RWPE1 (cell line): ENCODE measurements at regions not wholly inside any gene's neighbourhood (a gene's known extent, or its start where the extent isn't known, plus 50 kb on each side); places are given as distances from the start of the nearest gene placed in this dataset.

Experiments
- CTCF ChIA-PET: fragments of 350-600 bp; sonication (Branson Sonifier 250); formaldehyde crosslinking; extraction: SDS; loops from one replicate; lab custom pipeline; 2021; lab: Yijun Ruan, JAX
- POLR2A ChIA-PET: fragments of 400-600 bp; formaldehyde crosslinking; extraction: SDS; loops from one replicate; lab custom pipeline; 2020; ENCODE audit warnings: antibody characterized with exemption; ENCODE audit not compliant: low non-redundant PET; lab: Yijun Ruan, JAX
- DNase-seq: peaks from one replicate; pipeline ENCODE4 v3.0.0; 2012; ENCODE audit warnings: low spot score
- H3K27ac ChIP-seq: fragments of 450-650 bp; 2 replicates; pipeline ENCODE4 v1.5.1; 2017
- TF ChIP-seq, protein P1 (sequence below): fragments of 450-650 bp; conservative IDR thresholded peaks from 2 replicates; pipeline ENCODE4 v1.5.1; 2017; ENCODE audit warnings: low read depth, mild to moderate bottlenecking

DNA sequence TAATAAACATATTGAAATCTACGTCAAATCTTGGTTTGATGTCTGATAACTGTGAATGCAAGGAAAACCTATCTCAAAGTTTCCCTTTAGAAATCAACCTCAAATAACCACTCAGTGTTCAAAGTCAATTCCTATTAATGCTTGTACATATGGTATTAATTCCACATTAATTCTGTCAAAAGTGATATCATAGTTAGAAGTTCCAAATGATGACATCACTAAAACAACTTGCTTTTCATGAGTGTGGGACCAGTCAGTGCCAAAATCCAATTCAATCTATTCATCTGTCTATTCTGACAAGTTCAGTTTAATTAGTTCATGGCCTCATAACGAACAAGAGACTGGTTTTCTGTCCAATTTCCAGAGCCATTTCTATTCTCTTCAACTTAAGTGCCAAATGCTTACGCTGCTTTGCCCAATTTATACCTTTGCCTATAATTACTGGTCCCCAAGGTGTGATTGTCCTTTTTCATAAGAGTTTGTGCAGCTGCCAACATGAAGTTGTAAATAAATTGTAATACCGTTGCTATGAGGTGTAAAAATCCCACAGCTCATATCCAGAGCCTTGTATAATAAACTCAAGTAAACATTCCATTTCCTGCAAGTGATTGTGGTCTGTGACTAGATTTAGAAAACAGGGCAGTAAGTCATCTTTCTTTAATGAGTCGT lies 476.2 kb downstream of the RAB28 start:
- POLR2A ChIA-PET: no interaction called here
- TF ChIP-seq, protein P1, sequence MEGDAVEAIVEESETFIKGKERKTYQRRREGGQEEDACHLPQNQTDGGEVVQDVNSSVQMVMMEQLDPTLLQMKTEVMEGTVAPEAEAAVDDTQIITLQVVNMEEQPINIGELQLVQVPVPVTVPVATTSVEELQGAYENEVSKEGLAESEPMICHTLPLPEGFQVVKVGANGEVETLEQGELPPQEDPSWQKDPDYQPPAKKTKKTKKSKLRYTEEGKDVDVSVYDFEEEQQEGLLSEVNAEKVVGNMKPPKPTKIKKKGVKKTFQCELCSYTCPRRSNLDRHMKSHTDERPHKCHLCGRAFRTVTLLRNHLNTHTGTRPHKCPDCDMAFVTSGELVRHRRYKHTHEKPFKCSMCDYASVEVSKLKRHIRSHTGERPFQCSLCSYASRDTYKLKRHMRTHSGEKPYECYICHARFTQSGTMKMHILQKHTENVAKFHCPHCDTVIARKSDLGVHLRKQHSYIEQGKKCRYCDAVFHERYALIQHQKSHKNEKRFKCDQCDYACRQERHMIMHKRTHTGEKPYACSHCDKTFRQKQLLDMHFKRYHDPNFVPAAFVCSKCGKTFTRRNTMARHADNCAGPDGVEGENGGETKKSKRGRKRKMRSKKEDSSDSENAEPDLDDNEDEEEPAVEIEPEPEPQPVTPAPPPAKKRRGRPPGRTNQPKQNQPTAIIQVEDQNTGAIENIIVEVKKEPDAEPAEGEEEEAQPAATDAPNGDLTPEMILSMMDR: no peak
- CTCF ChIA-PET: no interaction called here
- DNase-seq: no peak
- H3K27ac ChIP-seq: no peak overlapping the region

DNA sequence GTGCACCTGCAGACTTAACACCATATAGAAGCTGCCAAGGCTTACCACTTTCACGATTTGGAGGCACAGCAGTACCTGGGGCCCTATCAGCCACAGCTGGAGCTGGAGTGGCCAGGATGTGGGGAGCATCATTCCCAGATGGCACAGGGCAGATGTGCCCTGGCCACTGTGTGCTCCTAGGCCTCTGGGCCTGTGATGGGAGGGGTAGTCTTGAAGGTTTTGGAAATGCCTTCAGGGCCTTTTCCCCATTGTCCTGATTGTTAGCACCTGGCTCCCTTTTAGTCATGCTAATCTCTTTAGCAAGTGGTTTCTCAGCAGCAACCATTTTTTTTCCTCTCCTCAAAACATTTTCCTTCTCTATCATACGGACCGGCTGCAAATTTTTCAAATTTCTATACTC lies 490.2 kb downstream of the RAB28 start:
- H3K27ac ChIP-seq: no peak overlapping the region
- DNase-seq: no peak
- TF ChIP-seq, protein P1: no peak
- ChIA-PET CTCF (no interaction called here), POLR2A (no interaction called here)

DNA sequence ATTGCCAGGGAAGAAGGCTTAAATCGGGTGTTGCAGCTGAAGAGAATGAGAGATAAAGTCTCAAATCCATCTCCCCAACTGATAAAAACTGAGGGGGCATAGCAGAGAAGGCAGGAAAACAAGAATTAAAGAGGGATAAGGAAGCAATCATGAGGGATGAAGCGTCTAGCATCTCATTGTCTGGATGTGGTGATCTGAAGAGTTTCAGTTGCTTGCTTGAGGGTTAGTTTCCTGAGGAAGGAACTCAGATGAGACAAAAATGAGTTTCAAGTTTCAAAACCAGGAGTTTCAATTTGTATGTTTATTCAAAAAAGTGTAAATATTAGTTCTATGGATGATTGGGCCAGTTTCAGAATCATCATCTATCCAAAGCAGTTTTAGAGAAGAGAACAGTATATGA lies 496.9 kb downstream of the RAB28 start:
- ChIA-PET POLR2A (no interaction called here), CTCF (no interaction called here)
- DNase-seq: no peak
- TF ChIP-seq, protein P1: no peak
- H3K27ac ChIP-seq: no peak overlapping the region

- no peak for DNase-seq
- H3K27ac ChIP-seq: no peak overlapping the region
- TF ChIP-seq, protein P1: no peak
- ChIA-PET POLR2A (no interaction called here), CTCF (no interaction called here)
Measured at GRCh38 chr4:12979797-12980196, 504.3 kb downstream of the RAB28 start.

GRCh38 chr4:12978310-12978709 lies 505.8 kb downstream of the RAB28 start:
- no peak overlapping the region for H3K27ac ChIP-seq
- no peak for DNase-seq
- ChIA-PET POLR2A (no interaction called here), CTCF (no interaction called here)
- TF ChIP-seq, protein P1: no peak

DNA sequence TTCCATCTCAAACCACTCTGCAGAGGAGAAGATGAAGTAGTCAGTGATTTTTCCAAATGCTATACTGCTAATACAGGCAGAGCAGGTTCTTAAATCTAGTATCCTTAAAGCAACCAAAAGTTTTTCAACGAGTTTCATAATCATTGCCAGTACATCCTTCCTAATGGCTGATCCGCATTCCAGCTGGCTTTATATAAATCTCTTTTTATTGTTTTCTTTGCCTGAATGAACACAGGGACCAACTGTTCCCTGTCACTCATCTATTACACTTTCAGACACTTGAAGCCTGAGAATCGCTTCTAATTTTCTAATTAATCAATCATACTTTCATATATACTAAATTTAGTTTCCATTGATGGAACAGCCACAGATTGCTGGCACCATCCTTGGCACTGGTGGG lies 508.6 kb downstream of the RAB28 start:
- CTCF ChIA-PET: interaction anchor here (0.7 kb wide), 1 partner anchor 19 kb away, joined by 3 read pairs; no protein-coding TSS in a partner anchor
- POLR2A ChIA-PET: no interaction called here
- no peak overlapping the region for H3K27ac ChIP-seq
- TF ChIP-seq, protein P1: no peak
- no peak for DNase-seq

GRCh38 chr4:12973522-12973921 lies 510.6 kb downstream of the RAB28 start:
- TF ChIP-seq, protein P1: no peak
- ChIA-PET CTCF (no interaction called here), POLR2A (no interaction called here)
- no peak overlapping the region for H3K27ac ChIP-seq
- no peak for DNase-seq
